SK-N-SH (cell line): ENCODE measurements at regions not wholly inside any gene's neighbourhood (a gene's known extent, or its start where the extent isn't known, plus 50 kb on each side); places are given as distances from the start of the nearest gene placed in this dataset.

Experiments
- CTCF ChIA-PET: fragments of 300-600, 350-600 bp; formaldehyde crosslinking; extraction: SDS; loops from one replicate; lab custom pipeline; 2021; lab: Yijun Ruan, JAX
- POLR2A ChIA-PET: fragments of 350-600 bp; sonication (Branson Sonifier 250); formaldehyde crosslinking; extraction: SDS; loops from one replicate; lab custom pipeline; 2020; ENCODE audit warnings: antibody characterized with exemption, inconsistent platforms; lab: Yijun Ruan, JAX
- DNase-seq: peaks from one replicate; pipeline ENCODE4 v3.0.0; 2012
- H2AFZ ChIP-seq: fragments of 200-600 bp; sonication (generic); 2 replicates; pipeline ENCODE4 v1.8.1; 2016; ENCODE audit warnings: antibody characterized with exemption, mild to moderate bottlenecking, low read depth
- H3F3A ChIP-seq: fragments of 200-600 bp; sonication (generic); replicated peaks from 2 replicates; pipeline ENCODE3; 2016; ENCODE audit warnings: antibody characterized with exemption, mild to moderate bottlenecking; ENCODE audit not compliant: insufficient read depth
- H3K27ac ChIP-seq, 2 experiments: fragments of 200-500 bp in 1 of 2; fragments of 200-600 bp in 1 of 2; sonication (Bioruptor generic) in 1 of 2; sonication (generic), shearing (Covaris generic) in 1 of 2; 2 replicates each; pipeline versions ENCODE4 v1.5.1 to v1.6.1; 2014 to 2016; ENCODE audit warnings: low read depth in 2 of 2, inconsistent platforms in 1 of 2, low read length in 1 of 2, mild to moderate bottlenecking in 1 of 2, mixed read lengths in 1 of 2
- H3K27me3 ChIP-seq: fragments of 200-600 bp; sonication (generic), shearing (Covaris generic); 2 replicates; pipeline ENCODE4 v1.6.1; 2016; ENCODE audit warnings: mixed run types; ENCODE audit not compliant: insufficient read depth
- H3K36me3 ChIP-seq, 2 experiments: fragments of 200-500 bp in 1 of 2; fragments of 200-600 bp in 1 of 2; sonication (Bioruptor generic) in 1 of 2; sonication (generic) in 1 of 2; replicated peaks in 1 of 2; 2 replicates each; pipeline versions ENCODE3 to v1.5.1; 2014 to 2016; ENCODE audit warnings: low read length in 1 of 2, mild to moderate bottlenecking in 1 of 2; ENCODE audit not compliant: insufficient read depth in 2 of 2, control insufficient read depth in 1 of 2
- H3K4me1 ChIP-seq, 2 experiments: fragments of 200-500 bp in 1 of 2; fragments of 200-600 bp in 1 of 2; sonication (Bioruptor generic) in 1 of 2; sonication (generic), shearing (Covaris generic) in 1 of 2; 2 replicates each; pipeline versions ENCODE4 v1.5.1 to v1.6.1; 2014 to 2016; ENCODE audit warnings: low read depth in 1 of 2, low read length in 1 of 2, mixed run types in 1 of 2; ENCODE audit not compliant: insufficient read depth in 2 of 2, control insufficient read depth in 1 of 2
- H3K4me2 ChIP-seq: fragments of 200-600 bp; sonication (generic), shearing (Covaris generic); 2 replicates; pipeline ENCODE4 v1.6.1; 2017; ENCODE audit warnings: mixed run types
- H3K4me3 ChIP-seq, 2 experiments: fragments of 200-500 bp in 1 of 2; fragments of 200-600 bp in 1 of 2; sonication (Bioruptor generic) in 1 of 2; sonication (generic), shearing (Covaris generic) in 1 of 2; 2 replicates each; pipeline versions ENCODE4 v1.5.1 to v1.8.1; 2014 to 2016; ENCODE audit warnings: low read depth in 2 of 2, inconsistent platforms in 1 of 2, low read length in 1 of 2, mild to moderate bottlenecking in 1 of 2, mixed read lengths in 1 of 2, moderate library complexity in 1 of 2
- H3K79me2 ChIP-seq: fragments of 200-600 bp; sonication (generic); 2 replicates; pipeline ENCODE4 v1.8.1; 2017; ENCODE audit warnings: mild to moderate bottlenecking; ENCODE audit not compliant: insufficient read depth
- H3K9ac ChIP-seq: fragments of 200-600 bp; sonication (generic); 2 replicates; pipeline ENCODE4 v1.6.1; 2017; ENCODE audit warnings: mixed run types
- H3K9me2 ChIP-seq: fragments of 200-600 bp; sonication (generic); 2 replicates; pipeline ENCODE4 v1.6.1; 2017; ENCODE audit warnings: mixed run types
- H3K9me3 ChIP-seq: fragments of 200-600 bp; sonication (generic); 2 replicates; pipeline ENCODE4 v1.6.1; 2017; ENCODE audit warnings: mixed run types, mild to moderate bottlenecking, moderate library complexity
- H4K20me1 ChIP-seq: fragments of 200-600 bp; sonication (generic); 2 replicates; pipeline ENCODE4 v1.6.1; 2017; ENCODE audit warnings: mild to moderate bottlenecking, mixed run types; ENCODE audit not compliant: insufficient read depth
- CHD2 ChIP-seq: fragments of 150-350 bp; IDR thresholded peaks from 2 replicates; pipeline ENCODE4 v1.6.1; 2018; ENCODE audit warnings: low read length; ENCODE audit not compliant: partially characterized antibody
- CTCF ChIP-seq: fragments of 200-600 bp; sonication (generic); IDR thresholded peaks from 2 replicates; pipeline ENCODE4 v1.6.1; 2017; ENCODE audit warnings: antibody characterized with exemption, mild to moderate bottlenecking, moderate library complexity
- EP300 ChIP-seq, 2 experiments: IDR thresholded peaks; 2 replicates each; pipeline versions ENCODE4 v1.4.0 to v1.6.1; 2012; ENCODE audit warnings: borderline replicate concordance in 1 of 2, low read depth in 1 of 2, low read length in 1 of 2
- EZH2phosphoT487 ChIP-seq: fragments of 200-600 bp; sonication (generic); IDR thresholded peaks from 2 replicates; pipeline ENCODE4 v1.6.1; 2017; ENCODE audit warnings: low read depth, mixed run types, mild to moderate bottlenecking, antibody characterized with exemption, moderate library complexity, borderline replicate concordance
- FOXJ3 ChIP-seq: sonication (generic); formaldehyde crosslinking; IDR thresholded peaks from 2 replicates; pipeline ENCODE4 v1.5.1; 2020; ENCODE audit warnings: mild to moderate bottlenecking, missing genetic modification reagents
- FOXM1 ChIP-seq: IDR thresholded peaks from 2 replicates; pipeline ENCODE4 v1.4.0; 2012; ENCODE audit warnings: low read depth, mild to moderate bottlenecking
- GABPA ChIP-seq: IDR thresholded peaks from 2 replicates; pipeline ENCODE4 v1.4.0; 2012; ENCODE audit warnings: low read depth, mild to moderate bottlenecking
- GATA2 ChIP-seq: sonication (generic); formaldehyde crosslinking; IDR thresholded peaks from 2 replicates; pipeline ENCODE4 v1.5.0; 2020; ENCODE audit warnings: mild to moderate bottlenecking, missing genetic modification reagents
- IRF3 ChIP-seq: fragments of 150-350 bp; IDR thresholded peaks from 2 replicates; pipeline ENCODE4 v1.6.1; 2016; ENCODE audit warnings: mild to moderate bottlenecking, low read depth, low read length
- JUND ChIP-seq: IDR thresholded peaks from 2 replicates; pipeline ENCODE4 v1.4.0; 2012
- MXI1 ChIP-seq: IDR thresholded peaks from 2 replicates; pipeline ENCODE4 v1.6.1; 2012; ENCODE audit warnings: mild to moderate bottlenecking, low read depth, low read length, improper control_type of control experiment
- POLR2AphosphoS5 ChIP-seq: IDR thresholded peaks from 2 replicates; pipeline ENCODE4 v1.6.1; 2012; ENCODE audit warnings: low read depth, low read length
- RAD21 ChIP-seq: IDR thresholded peaks from 2 replicates; pipeline ENCODE4 v1.6.1; 2012; ENCODE audit warnings: mild to moderate bottlenecking, low read length
- RXRA ChIP-seq: IDR thresholded peaks from 2 replicates; pipeline ENCODE4 v1.4.0; 2012; ENCODE audit warnings: low read depth, mild to moderate bottlenecking, borderline replicate concordance
- SMC3 ChIP-seq: IDR thresholded peaks from 2 replicates; pipeline ENCODE4 v1.6.1; 2012; ENCODE audit warnings: low read depth, low read length, improper control_type of control experiment
- TCF12 ChIP-seq: IDR thresholded peaks from 2 replicates; pipeline ENCODE4 v1.4.0; 2012
- WGBS: methylation state at CpG from one replicate; pipeline ENCODE4 v1.1.6; 2017; ENCODE audit warnings: low lambda C conversion rate; 5-methylcytosine and 5-hydroxymethylcytosine counted together
- TF ChIP-seq, protein P1 (sequence below): fragments of 150-350 bp; IDR thresholded peaks from 2 replicates; pipeline ENCODE4 v1.6.1; 2017; ENCODE audit warnings: antibody characterized with exemption, low read length, low read depth, borderline replicate concordance

- H3K27me3 ChIP-seq: no peaks in the 10 kb centered on the region
- H3K9ac ChIP-seq: no peak overlapping the region
- POLR2A ChIA-PET: no interaction called here
- no peaks in the 10 kb centered on the region for H3K9me3 ChIP-seq
- H3K4me3 ChIP-seq: no peak overlapping the region
- peaks cover 4% of the 10 kb centered on the region; the same call in 1 of the 2 replicates for H3K9me2 ChIP-seq
- 15% methylated on average over 1 of the region's 1 CpG for WGBS
- no peak overlapping the region for H3K27ac ChIP-seq
- TF ChIP-seq MXI1: no peak
- TF ChIP-seq JUND: no peak
- no peak for TF ChIP-seq TCF12
- TF ChIP-seq EZH2phosphoT487: no peak
- TF ChIP-seq EP300 (IDR thresholded peaks at IDR 0.05; ENCODE audit: borderline replicate concordance in 1 of 2, low read depth in 1 of 2, low read length in 1 of 2): no peak
- TF ChIP-seq, all 33 proteins: peak for 0
- no peaks in the 10 kb centered on the region for H3K36me3 ChIP-seq
- H4K20me1 ChIP-seq: no peaks in the 10 kb centered on the region
- CTCF ChIA-PET: interaction anchor here (1.4 kb wide), 1 partner anchor 50 kb away, joined by 7 read pairs; no protein-coding TSS in a partner anchor
- no peaks in the 10 kb centered on the region for H3K79me2 ChIP-seq
- no peak overlapping the region for H2AFZ ChIP-seq
- DNase-seq: no peak
- H3K4me1 ChIP-seq: no peaks in the 10 kb centered on the region
- H3F3A ChIP-seq: no peaks in the 10 kb centered on the region
- no peak overlapping the region for H3K4me2 ChIP-seq
Measured at GRCh38 chr4:60250657-60251056, 949.5 kb upstream of the ADGRL3 start.

DNA sequence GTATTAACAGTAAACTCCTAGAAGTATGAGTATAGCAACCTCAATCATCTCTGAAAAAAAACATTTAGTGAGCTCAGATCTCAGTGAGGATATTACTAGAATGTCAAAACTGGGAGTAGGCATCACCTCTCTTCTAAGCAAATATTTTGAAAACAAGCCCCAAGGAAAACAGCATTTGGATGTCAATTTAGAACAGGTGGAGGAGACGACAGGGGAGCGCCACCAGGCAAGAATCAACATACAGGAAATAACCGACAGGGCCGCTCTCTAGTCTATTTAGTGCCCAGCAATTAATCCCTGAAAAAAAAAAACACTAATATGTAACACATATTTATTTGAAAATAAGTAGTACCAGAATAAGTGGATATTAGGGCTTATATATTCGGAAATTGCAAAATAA lies 940.3 kb upstream of the ADGRL3 start:
- H4K20me1 ChIP-seq: no peaks in the 10 kb centered on the region
- H3K36me3 ChIP-seq: no peaks in the 10 kb centered on the region
- ChIA-PET POLR2A (no interaction called here), CTCF (no interaction called here)
- no peak overlapping the region for H3K4me3 ChIP-seq
- H3F3A ChIP-seq: no peaks in the 10 kb centered on the region
- DNase-seq: no peak
- H3K27ac ChIP-seq: no peak overlapping the region
- H3K4me2 ChIP-seq: no peak overlapping the region
- 28% methylated on average over 5 of the region's 5 CpGs for WGBS
- peaks cover 0 to 3% of the 10 kb centered on the region in 2 experiments; a peak in 1 of 4 replicates for H3K4me1 ChIP-seq
- no peaks in the 10 kb centered on the region for H3K9me2 ChIP-seq
- TF ChIP-seq, protein P1, sequence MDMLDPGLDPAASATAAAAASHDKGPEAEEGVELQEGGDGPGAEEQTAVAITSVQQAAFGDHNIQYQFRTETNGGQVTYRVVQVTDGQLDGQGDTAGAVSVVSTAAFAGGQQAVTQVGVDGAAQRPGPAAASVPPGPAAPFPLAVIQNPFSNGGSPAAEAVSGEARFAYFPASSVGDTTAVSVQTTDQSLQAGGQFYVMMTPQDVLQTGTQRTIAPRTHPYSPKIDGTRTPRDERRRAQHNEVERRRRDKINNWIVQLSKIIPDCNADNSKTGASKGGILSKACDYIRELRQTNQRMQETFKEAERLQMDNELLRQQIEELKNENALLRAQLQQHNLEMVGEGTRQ: no peak
- TF ChIP-seq POLR2AphosphoS5 (no peak), GABPA (no peak), CTCF (no peak), IRF3 (no peak), RXRA (no peak), GATA2 (no peak), CHD2 (no peak), SMC3 (no peak), RAD21 (no peak), FOXJ3 (CRISPR knock-in tag) (no peak), JUND (no peak), FOXM1 (no peak)
- no peaks in the 10 kb centered on the region for H3K27me3 ChIP-seq
- H3K79me2 ChIP-seq: no peaks in the 10 kb centered on the region
- no peak overlapping the region for H2AFZ ChIP-seq
- H3K9ac ChIP-seq: no peak overlapping the region
- no peaks in the 10 kb centered on the region for H3K9me3 ChIP-seq
